ENCODE measurements at regions not wholly inside any gene's neighbourhood (a gene's known extent, or its start where the extent isn't known, plus 50 kb on each side); places are given as distances from the start of the nearest gene placed in this dataset.
A peak's percentile ranks its signal among the peaks of the same experiment; 100 is the strongest.
"Not testable (repeated sequence)": the region's sequence is repeated elsewhere in the genome, so short reads cannot be mapped to it uniquely, and the experiment has no call there.

DNA sequence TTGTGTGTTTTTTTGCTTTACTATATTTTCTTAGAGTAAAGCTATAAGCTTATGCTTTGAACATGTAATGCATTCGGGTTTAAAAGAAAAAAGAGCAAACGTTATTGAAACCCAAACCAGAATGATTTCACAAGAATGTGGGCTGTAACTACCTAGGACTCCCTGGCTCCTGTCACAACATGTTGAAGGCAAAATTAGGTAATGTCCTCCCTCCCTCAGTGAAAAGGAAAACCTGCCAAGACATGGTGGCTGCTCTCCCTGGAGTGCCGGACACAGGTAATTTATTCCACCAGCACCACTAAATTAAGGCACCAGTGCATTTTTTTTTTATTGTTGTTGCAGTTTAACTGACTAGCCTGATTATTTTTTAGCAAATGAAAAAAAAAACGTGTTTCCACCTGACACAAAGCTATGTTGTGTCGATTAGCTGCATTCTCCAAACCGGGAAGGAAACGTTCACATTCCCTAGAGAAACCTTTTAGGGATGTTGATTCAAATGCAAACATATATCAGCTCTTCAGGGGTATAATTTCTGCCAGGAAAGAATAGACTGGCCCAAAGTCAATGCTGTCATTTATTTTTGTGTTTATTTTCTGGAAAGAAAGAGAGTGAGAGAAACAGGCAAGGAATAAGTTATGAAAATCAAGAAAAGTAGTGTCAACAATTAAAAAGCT is 134.6 kb downstream of the CCDC34 start:
- Mint-ChIP-seq H3K4me1 (peaks cover 11% of the 10 kb centered on the region), H3K27ac (no peak overlapping the region), H3K27me3 (ENCODE audit: insufficient read depth, low read depth) (peaks cover 6% of the 10 kb centered on the region), H3K9me3 (peaks cover 6% of the 10 kb centered on the region), H3K36me3 (peaks cover 2% of the 10 kb centered on the region), H3K4me3 (no peak overlapping the region)
- Histone ChIP-seq H2AFZ (replicated peaks) (peak overlapping the region; percentile 13), H4K20me1 (ENCODE audit: low read depth) (no peaks in the 10 kb centered on the region), H3K9me3 (ENCODE audit: low read depth) (no peaks in the 10 kb centered on the region), H3K27ac (no peak overlapping the region), H3K9ac (no peak overlapping the region), H3K4me3 (no peak overlapping the region), H3F3A (ENCODE audit: low read depth) (peaks cover 6% of the 10 kb centered on the region), H3K4me1 (peaks cover 25% of the 10 kb centered on the region), H3K79me2 (ENCODE audit: low read depth) (no peaks in the 10 kb centered on the region), H3K27me3 (no peaks in the 10 kb centered on the region), H3K36me3 (no peaks in the 10 kb centered on the region), H3K4me2 (no peak overlapping the region)
- DNase-seq (ENCODE audit: low spot score) = no peak
- TF ChIP-seq EZH2phosphoT487 (IDR thresholded peaks at IDR 0.05) (no peak), EZH2 (IDR thresholded peaks at IDR 0.05) (no peak)
- TF ChIP-seq, protein P1, sequence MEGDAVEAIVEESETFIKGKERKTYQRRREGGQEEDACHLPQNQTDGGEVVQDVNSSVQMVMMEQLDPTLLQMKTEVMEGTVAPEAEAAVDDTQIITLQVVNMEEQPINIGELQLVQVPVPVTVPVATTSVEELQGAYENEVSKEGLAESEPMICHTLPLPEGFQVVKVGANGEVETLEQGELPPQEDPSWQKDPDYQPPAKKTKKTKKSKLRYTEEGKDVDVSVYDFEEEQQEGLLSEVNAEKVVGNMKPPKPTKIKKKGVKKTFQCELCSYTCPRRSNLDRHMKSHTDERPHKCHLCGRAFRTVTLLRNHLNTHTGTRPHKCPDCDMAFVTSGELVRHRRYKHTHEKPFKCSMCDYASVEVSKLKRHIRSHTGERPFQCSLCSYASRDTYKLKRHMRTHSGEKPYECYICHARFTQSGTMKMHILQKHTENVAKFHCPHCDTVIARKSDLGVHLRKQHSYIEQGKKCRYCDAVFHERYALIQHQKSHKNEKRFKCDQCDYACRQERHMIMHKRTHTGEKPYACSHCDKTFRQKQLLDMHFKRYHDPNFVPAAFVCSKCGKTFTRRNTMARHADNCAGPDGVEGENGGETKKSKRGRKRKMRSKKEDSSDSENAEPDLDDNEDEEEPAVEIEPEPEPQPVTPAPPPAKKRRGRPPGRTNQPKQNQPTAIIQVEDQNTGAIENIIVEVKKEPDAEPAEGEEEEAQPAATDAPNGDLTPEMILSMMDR (IDR thresholded peaks at IDR 0.05) = no peak

DNA sequence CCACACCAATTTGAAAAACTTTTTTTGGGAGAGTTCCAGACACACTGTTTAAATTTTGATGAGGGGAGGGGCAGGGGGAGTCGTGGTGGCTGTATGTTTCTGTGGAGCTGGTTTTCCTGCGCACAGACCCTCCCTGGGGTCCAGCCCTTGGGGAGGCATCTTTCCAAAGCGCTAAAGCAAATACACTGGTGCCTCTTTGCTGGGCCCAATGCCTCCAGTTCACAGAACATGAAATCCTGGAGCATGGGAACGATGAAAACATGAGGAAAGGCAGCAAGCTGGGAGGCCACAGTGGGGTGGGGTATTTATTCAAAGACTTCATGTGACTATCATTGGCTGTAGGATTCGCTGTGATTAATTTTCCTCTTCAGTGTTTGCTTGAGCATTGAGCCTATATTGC is 135.3 kb downstream of the CCDC34 start:
- no peaks in the 10 kb centered on the region for H4K20me1 ChIP-seq (ENCODE audit: low read depth)
- no peak overlapping the region for H3K27ac ChIP-seq
- H3K27me3 ChIP-seq = no peaks in the 10 kb centered on the region
- H2AFZ ChIP-seq (replicated peaks) = peak overlapping the region; percentile 13
- H3K9me3 Mint-ChIP-seq = peaks cover 6% of the 10 kb centered on the region
- no peak overlapping the region for H3K4me3 Mint-ChIP-seq
- TF ChIP-seq, protein P1 (IDR thresholded peaks at IDR 0.05) = no peak
- TF ChIP-seq EZH2phosphoT487 (IDR thresholded peaks at IDR 0.05) (no peak), EZH2 (IDR thresholded peaks at IDR 0.05) (no peak)
- no peak for DNase-seq (ENCODE audit: low spot score)
- H3K9me3 ChIP-seq (ENCODE audit: low read depth) = no peaks in the 10 kb centered on the region
- no peak overlapping the region for H3K4me2 ChIP-seq
- no peaks in the 10 kb centered on the region for H3K36me3 ChIP-seq
- peaks cover 4% of the 10 kb centered on the region for H3K27me3 Mint-ChIP-seq (ENCODE audit: insufficient read depth, low read depth)
- peaks cover 11% of the 10 kb centered on the region for H3K4me1 Mint-ChIP-seq
- H3K4me1 ChIP-seq = peaks cover 25% of the 10 kb centered on the region
- no peak overlapping the region for H3K4me3 ChIP-seq
- peaks cover 2% of the 10 kb centered on the region for H3K36me3 Mint-ChIP-seq
- H3K79me2 ChIP-seq (ENCODE audit: low read depth) = no peaks in the 10 kb centered on the region
- H3F3A ChIP-seq (ENCODE audit: low read depth) = peaks cover 6% of the 10 kb centered on the region
- H3K9ac ChIP-seq = no peak overlapping the region
- H3K27ac Mint-ChIP-seq = no peak overlapping the region

DNA sequence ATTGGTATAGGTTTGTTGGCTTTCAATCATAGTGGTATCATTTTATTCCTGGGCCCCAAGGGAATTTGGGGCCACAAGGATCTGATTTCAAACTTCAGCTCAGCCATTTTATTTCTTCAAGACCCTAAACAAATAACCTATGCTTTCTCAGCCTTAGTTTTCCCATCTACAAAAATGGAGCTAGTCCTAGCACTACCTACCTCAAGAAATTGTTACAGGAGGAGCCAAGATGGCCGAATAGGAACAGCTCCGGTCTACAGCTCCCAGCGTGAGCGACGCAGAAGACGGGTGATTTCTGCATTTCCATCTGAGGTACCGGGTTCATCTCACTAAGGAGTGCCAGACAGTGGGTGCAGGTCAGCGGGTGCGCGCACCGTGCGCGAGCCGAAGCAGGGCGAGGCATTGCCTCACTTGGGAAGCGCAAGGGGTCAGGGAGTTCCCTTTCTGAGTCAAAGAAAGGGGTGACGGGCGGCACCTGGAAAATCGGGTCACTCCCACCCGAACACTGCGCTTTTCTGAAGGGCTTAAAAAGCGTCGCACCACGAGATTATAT is 143.5 kb downstream of the CCDC34 start:
- not testable (repeated sequence) for H3K9ac ChIP-seq; H3K27me3 Mint-ChIP-seq (ENCODE audit: insufficient read depth, low read depth); H3K36me3 ChIP-seq; H3K9me3 ChIP-seq (ENCODE audit: low read depth); DNase-seq (ENCODE audit: low spot score); H3K36me3 Mint-ChIP-seq; H2AFZ ChIP-seq (replicated peaks); H3K27me3 ChIP-seq; H3K9me3 Mint-ChIP-seq; H4K20me1 ChIP-seq (ENCODE audit: low read depth)
- Histone ChIP-seq H3K27ac (peak overlapping the region; percentile 53), H3K4me3 (peak overlapping the region; percentile 60), H3K4me2 (peak overlapping the region; percentile 90), H3K79me2 (ENCODE audit: low read depth) (peaks cover 13% of the 10 kb centered on the region), H3K4me1 (peaks cover 26% of the 10 kb centered on the region), H3F3A (ENCODE audit: low read depth) (peaks cover 14% of the 10 kb centered on the region)
- peaks cover 40% of the 10 kb centered on the region for H3K4me1 Mint-ChIP-seq
- H3K27ac Mint-ChIP-seq = peak overlapping the region; percentile 69
- peak overlapping the region; percentile 83 for H3K4me3 Mint-ChIP-seq

GRCh38 chr11:27218421-27219038 is 144.5 kb downstream of the CCDC34 start:
- TF ChIP-seq EZH2 (IDR thresholded peaks at IDR 0.05) (no peak), EZH2phosphoT487 (IDR thresholded peaks at IDR 0.05) (no peak)
- TF ChIP-seq, protein P1 (IDR thresholded peaks at IDR 0.05) = no peak
- H3K4me1 Mint-ChIP-seq = peaks cover 48% of the 10 kb centered on the region
- H3K4me3 Mint-ChIP-seq = peak overlapping the region; percentile 83
- no peak overlapping the region for H3K27ac ChIP-seq
- peak overlapping the region; percentile 90 for H3K4me2 ChIP-seq
- H3K9ac ChIP-seq = no peak overlapping the region
- no peaks in the 10 kb centered on the region for H3K36me3 ChIP-seq
- no peaks in the 10 kb centered on the region for H3K27me3 ChIP-seq
- peak overlapping the region; percentile 69 for H3K27ac Mint-ChIP-seq
- H3K9me3 ChIP-seq (ENCODE audit: low read depth) = no peaks in the 10 kb centered on the region
- H3K9me3 Mint-ChIP-seq = peaks cover 3% of the 10 kb centered on the region
- peaks cover 13% of the 10 kb centered on the region for H3K79me2 ChIP-seq (ENCODE audit: low read depth)
- peaks cover 18% of the 10 kb centered on the region for H3F3A ChIP-seq (ENCODE audit: low read depth)
- H2AFZ ChIP-seq (replicated peaks) = no peak overlapping the region
- H3K4me3 ChIP-seq = peak overlapping the region; percentile 60
- no peaks in the 10 kb centered on the region for H3K27me3 Mint-ChIP-seq (ENCODE audit: insufficient read depth, low read depth)
- no peaks in the 10 kb centered on the region for H3K36me3 Mint-ChIP-seq
- DNase-seq (ENCODE audit: low spot score) = no peak
- H3K4me1 ChIP-seq = peaks cover 31% of the 10 kb centered on the region
- H4K20me1 ChIP-seq (ENCODE audit: low read depth) = no peaks in the 10 kb centered on the region
